Kasumi-1 (cell line): ENCODE measurements at regions not wholly inside any gene's neighbourhood (a gene's known extent, or its start where the extent isn't known, plus 50 kb on each side); places are given as distances from the start of the nearest gene placed in this dataset.
A peak's percentile ranks its signal among the peaks of the same experiment; 100 is the strongest.

ENCODE experiments used
- DNase-seq, 2 experiments: peaks; one replicate each; lab custom pipeline; 2025; lab: John Stamatoyannopoulos, UW

GRCh38 chr18:32621034-32621433 lies 150.4 kb upstream of the GAREM1 start:
- DNase-seq, result no peak

- no peak for DNase-seq
Measured at GRCh38 chr18:32618546-32618945, 147.9 kb upstream of the GAREM1 start.

GRCh38 chr18:32613821-32614220 lies 143.1 kb upstream of the GAREM1 start:
- DNase-seq, result no peak

- DNase-seq, result no peak
Measured at GRCh38 chr18:32612651-32613050, 142.0 kb upstream of the GAREM1 start.

- DNase-seq, result no peak
Measured at GRCh38 chr18:32610176-32610575, 139.5 kb upstream of the GAREM1 start.

GRCh38 chr18:32607816-32608215 lies 137.1 kb upstream of the GAREM1 start:
- no peak for DNase-seq

GRCh38 chr18:32598144-32598543 lies 127.5 kb upstream of the GAREM1 start:
- no peak for DNase-seq

GRCh38 chr18:32596501-32596900 lies 125.8 kb upstream of the GAREM1 start:
- no peak for DNase-seq

- no peak for DNase-seq
Measured at GRCh38 chr18:32595832-32596231, 125.2 kb upstream of the GAREM1 start.

GRCh38 chr18:32588191-32588590 lies 117.5 kb upstream of the GAREM1 start:
- no peak for DNase-seq

GRCh38 chr18:32583431-32583830 lies 112.7 kb upstream of the GAREM1 start:
- DNase-seq, result no peak

- no peak for DNase-seq
Measured at GRCh38 chr18:32582455-32582854, 111.8 kb upstream of the GAREM1 start.

GRCh38 chr18:32577561-32577960 lies 106.9 kb upstream of the GAREM1 start:
- no peak for DNase-seq

GRCh38 chr18:32576296-32576916 lies 105.7 kb upstream of the GAREM1 start:
- DNase-seq, result peak; percentile 35 to 57

- DNase-seq, result no peak
Measured at GRCh38 chr18:32566960-32567359, 96.3 kb upstream of the GAREM1 start.

GRCh38 chr18:32553640-32554365 lies 83.1 kb upstream of the GAREM1 start:
- no peak for DNase-seq

GRCh38 chr18:32553174-32553573 lies 82.5 kb upstream of the GAREM1 start:
- DNase-seq, result no peak

- peak; percentile 61 to 77 for DNase-seq
Measured at GRCh38 chr18:32552421-32553030, 81.8 kb upstream of the GAREM1 start.

GRCh38 chr18:32550963-32551362 lies 80.3 kb upstream of the GAREM1 start:
- no peak for DNase-seq

GRCh38 chr18:32549248-32550110 lies 78.8 kb upstream of the GAREM1 start:
- DNase-seq, result peak; percentile 67 to 73

- DNase-seq, result no peak
Measured at GRCh38 chr18:32548688-32549087, 78.0 kb upstream of the GAREM1 start.

GRCh38 chr18:32545631-32546030 lies 74.9 kb upstream of the GAREM1 start:
- DNase-seq, result no peak
